Mammary epithelial cell (primary cell): ENCODE measurements at regions not wholly inside any gene's neighbourhood (a gene's known extent, or its start where the extent isn't known, plus 50 kb on each side); places are given as distances from the start of the nearest gene placed in this dataset.
A peak's percentile ranks its signal among the peaks of the same experiment; 100 is the strongest.

Experiments
- CTCF ChIP-seq, 2 donors: IDR thresholded peaks in 1 of 2; conservative IDR thresholded peaks in 1 of 2; 2 replicates each; pipeline ENCODE4 v1.5.1; 2011 to 2012; ENCODE audit warnings: inconsistent platforms in 2 of 2, low read length in 2 of 2, mild to moderate bottlenecking in 2 of 2, control low read depth in 1 of 2, low read depth in 1 of 2; ENCODE audit not compliant: insufficient read depth in 1 of 2; ENCODE audit errors: extremely low read depth in 1 of 2
- EZH2 ChIP-seq: IDR thresholded peaks from 2 replicates; pipeline ENCODE4 v1.6.1; 2012; ENCODE audit warnings: low read length, inconsistent platforms, borderline replicate concordance

- TF ChIP-seq CTCF (conservative IDR thresholded peaks at IDR 0.05 in 1 of 2, IDR thresholded peaks at IDR 0.05 in 1 of 2; ENCODE audit: extremely low read depth in 1 of 2, insufficient read depth in 1 of 2, low read depth in 1 of 2, low read length in 2 of 2) (peak; percentile 37 to 50), EZH2 (no peak)
Measured at GRCh38 chr4:130705023-130705422, 1609.1 kb downstream of the C4orf33 start.
